ENCODE measurements at regions not wholly inside any gene's neighbourhood (a gene's known extent, or its start where the extent isn't known, plus 50 kb on each side); places are given as distances from the start of the nearest gene placed in this dataset.

GRCh38 chr1:175873290-175873935, 130.0 kb upstream of the TNR start:
- no peak for FAIRE-seq
- DNase-seq (ENCODE audit: low read depth), result no peak
- Histone ChIP-seq H3K27me3 (ENCODE audit: control insufficient read depth, insufficient read depth, low read length) (no peaks in the 10 kb centered on the region), H3K4me3 (ENCODE audit: low read depth, low read length) (no peak overlapping the region), H3K36me3 (ENCODE audit: control insufficient read depth, insufficient read depth, low read length) (no peaks in the 10 kb centered on the region)
- no peak for TF ChIP-seq CTCF (IDR thresholded peaks at IDR 0.05; ENCODE audit: insufficient read depth, low read length, severe bottlenecking)

DNA sequence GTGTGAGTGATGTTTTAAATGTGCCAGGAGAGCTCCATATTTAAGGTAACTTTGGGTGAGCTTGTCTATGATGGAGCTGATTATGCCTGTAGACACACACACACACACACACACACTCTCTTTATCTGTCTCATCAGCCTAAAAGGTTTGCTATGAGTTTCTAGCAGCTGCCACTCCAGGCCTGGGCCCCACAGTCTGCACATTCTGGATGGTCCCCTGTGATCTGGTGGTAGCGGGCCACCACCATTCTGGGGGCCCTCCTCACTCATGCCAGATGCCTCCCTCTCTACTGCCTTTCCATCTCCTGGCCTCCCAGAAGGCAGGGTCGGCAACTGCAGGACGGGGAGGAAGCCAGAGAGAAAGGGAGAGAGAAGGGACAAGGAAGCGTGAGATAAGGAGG, 129.2 kb upstream of the TNR start:
- Histone ChIP-seq H3K4me3 (ENCODE audit: low read depth, low read length) (no peak overlapping the region), H3K27me3 (ENCODE audit: control insufficient read depth, insufficient read depth, low read length) (no peaks in the 10 kb centered on the region), H3K36me3 (ENCODE audit: control insufficient read depth, insufficient read depth, low read length) (no peaks in the 10 kb centered on the region)
- TF ChIP-seq CTCF (IDR thresholded peaks at IDR 0.05; ENCODE audit: insufficient read depth, low read length, severe bottlenecking), result no peak
- DNase-seq (ENCODE audit: low read depth) (no peak), FAIRE-seq (no peak)

GRCh38 chr1:175871647-175872046, 128.3 kb upstream of the TNR start:
- H3K4me3 ChIP-seq (ENCODE audit: low read depth, low read length), result no peak overlapping the region
- no peak for TF ChIP-seq CTCF (IDR thresholded peaks at IDR 0.05; ENCODE audit: insufficient read depth, low read length, severe bottlenecking)
- H3K36me3 ChIP-seq (ENCODE audit: control insufficient read depth, insufficient read depth, low read length), result no peaks in the 10 kb centered on the region
- FAIRE-seq (no peak), DNase-seq (ENCODE audit: low read depth) (no peak)
- H3K27me3 ChIP-seq (ENCODE audit: control insufficient read depth, insufficient read depth, low read length), result no peaks in the 10 kb centered on the region

GRCh38 chr1:175870217-175870616, 126.8 kb upstream of the TNR start:
- no peaks in the 10 kb centered on the region for H3K27me3 ChIP-seq (ENCODE audit: control insufficient read depth, insufficient read depth, low read length)

DNA sequence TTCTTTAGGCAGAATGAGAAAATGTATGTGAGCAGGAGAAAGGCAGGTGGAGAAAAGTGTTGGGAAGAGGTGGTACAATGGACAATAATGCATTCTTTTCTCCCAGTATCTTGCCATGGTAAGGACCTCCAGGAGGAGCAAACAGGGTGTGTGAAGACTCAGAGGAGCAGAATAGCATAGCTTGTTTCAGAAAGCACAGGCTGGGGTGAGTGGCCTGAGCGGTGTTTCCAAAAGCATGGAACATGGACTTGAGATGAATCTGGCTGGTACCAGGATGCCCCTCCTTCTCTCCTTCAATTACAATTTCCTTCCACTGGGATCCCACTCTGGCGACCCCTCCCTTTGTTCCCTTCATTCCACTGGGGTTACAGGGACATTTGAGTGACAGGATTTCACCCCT, 123.4 kb upstream of the TNR start:
- no peak for TF ChIP-seq CTCF (IDR thresholded peaks at IDR 0.05; ENCODE audit: insufficient read depth, low read length, severe bottlenecking)
- FAIRE-seq (no peak), DNase-seq (ENCODE audit: low read depth) (no peak)
- no peak overlapping the region for H3K4me3 ChIP-seq (ENCODE audit: low read depth, low read length)
- H3K27me3 ChIP-seq (ENCODE audit: control insufficient read depth, insufficient read depth, low read length), result no peaks in the 10 kb centered on the region
- H3K36me3 ChIP-seq (ENCODE audit: control insufficient read depth, insufficient read depth, low read length), result no peaks in the 10 kb centered on the region

More at GRCh38 chr1:175870217-175870616, 126.8 kb upstream of the TNR start:
- H3K36me3 ChIP-seq (ENCODE audit: control insufficient read depth, insufficient read depth, low read length), result no peaks in the 10 kb centered on the region
- no peak for FAIRE-seq
- no peak for DNase-seq (ENCODE audit: low read depth)
- TF ChIP-seq CTCF (IDR thresholded peaks at IDR 0.05; ENCODE audit: insufficient read depth, low read length, severe bottlenecking), result no peak
- no peak overlapping the region for H3K4me3 ChIP-seq (ENCODE audit: low read depth, low read length)
